GM18909 (cell line): ENCODE measurements at regions not wholly inside any gene's neighbourhood (a gene's known extent, or its start where the extent isn't known, plus 50 kb on each side); places are given as distances from the start of the nearest gene placed in this dataset.

ENCODE experiments used
- ATAC-seq: cut with Tn5 transposase; IDR thresholded peaks from one replicate; pipeline ENCODE4 v1.9.1; 2021; ENCODE audit warnings: mild to moderate bottlenecking; ENCODE audit not compliant: unreplicated experiment, poor library complexity

- no peak for ATAC-seq
These were observed 277.7 kb upstream of the TSHZ3 start for GRCh38 chr19:31626941-31627340.

- ATAC-seq, result no peak
These were observed 278.6 kb upstream of the TSHZ3 start for GRCh38 chr19:31627620-31628365.

- ATAC-seq, result no peak
These were observed 280.5 kb upstream of the TSHZ3 start for GRCh38 chr19:31629579-31630363.

DNA sequence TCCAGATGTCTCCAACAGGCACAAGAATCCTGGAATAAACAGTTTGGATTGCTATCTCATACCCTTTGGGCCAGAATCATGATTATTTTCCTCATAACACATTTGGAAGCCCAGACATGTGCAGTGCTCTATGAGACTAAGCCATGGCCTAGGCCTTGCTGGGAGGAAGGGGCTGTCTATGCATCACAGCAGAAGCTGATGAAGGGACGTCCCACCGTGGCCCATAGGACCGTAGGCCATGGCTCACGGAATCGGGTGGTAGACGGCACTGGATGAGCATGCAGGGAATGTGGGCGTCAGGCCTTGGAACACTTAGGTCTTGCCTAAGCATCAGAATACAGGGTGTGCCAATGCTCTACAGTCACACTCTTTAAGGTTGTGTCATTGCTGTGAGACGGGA lies 283.8 kb upstream of the TSHZ3 start:
- no peak for ATAC-seq

GRCh38 chr19:31639306-31639705 lies 290.1 kb upstream of the TSHZ3 start:
- ATAC-seq, result no peak

DNA sequence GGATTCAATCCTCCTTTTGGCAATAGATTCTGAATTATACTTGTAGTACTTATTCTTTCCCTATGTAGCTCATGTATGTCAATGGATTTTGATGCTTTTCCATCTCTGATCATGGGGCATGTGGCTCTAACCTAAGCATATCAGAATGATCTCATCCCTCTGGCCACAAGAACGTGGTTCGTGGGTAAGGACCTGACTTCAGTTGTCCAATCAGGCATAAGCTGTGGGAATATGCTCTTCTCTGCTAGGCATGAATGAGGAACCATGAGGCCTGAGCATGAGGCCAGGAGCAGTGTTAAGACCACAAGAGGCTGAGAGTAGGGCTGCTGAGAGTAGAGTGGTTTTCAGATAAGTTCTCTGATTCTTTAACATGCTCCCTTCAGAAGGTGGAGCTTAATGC lies 292.4 kb upstream of the TSHZ3 start:
- ATAC-seq, result no peak

DNA sequence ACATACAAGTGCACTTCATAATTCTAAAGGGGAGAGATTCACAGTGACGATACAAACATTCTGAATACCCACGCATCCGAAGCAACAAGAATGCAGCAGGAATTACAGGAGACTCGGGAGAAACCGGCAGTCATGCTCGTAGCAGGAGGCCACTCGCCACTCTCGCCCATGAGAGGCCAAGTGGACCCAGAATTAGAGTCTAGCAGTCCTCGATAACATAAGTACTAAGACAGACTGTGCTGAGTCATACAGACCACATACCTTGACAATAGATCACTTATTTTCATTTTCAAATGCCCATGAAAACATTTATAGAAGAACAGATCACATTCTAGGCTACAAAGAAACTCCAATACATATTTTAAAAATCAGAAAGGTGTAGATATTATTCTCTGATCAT lies 299.1 kb upstream of the TSHZ3 start:
- no peak for ATAC-seq

GRCh38 chr19:31656507-31656906 lies 307.3 kb upstream of the TSHZ3 start:
- no peak for ATAC-seq

DNA sequence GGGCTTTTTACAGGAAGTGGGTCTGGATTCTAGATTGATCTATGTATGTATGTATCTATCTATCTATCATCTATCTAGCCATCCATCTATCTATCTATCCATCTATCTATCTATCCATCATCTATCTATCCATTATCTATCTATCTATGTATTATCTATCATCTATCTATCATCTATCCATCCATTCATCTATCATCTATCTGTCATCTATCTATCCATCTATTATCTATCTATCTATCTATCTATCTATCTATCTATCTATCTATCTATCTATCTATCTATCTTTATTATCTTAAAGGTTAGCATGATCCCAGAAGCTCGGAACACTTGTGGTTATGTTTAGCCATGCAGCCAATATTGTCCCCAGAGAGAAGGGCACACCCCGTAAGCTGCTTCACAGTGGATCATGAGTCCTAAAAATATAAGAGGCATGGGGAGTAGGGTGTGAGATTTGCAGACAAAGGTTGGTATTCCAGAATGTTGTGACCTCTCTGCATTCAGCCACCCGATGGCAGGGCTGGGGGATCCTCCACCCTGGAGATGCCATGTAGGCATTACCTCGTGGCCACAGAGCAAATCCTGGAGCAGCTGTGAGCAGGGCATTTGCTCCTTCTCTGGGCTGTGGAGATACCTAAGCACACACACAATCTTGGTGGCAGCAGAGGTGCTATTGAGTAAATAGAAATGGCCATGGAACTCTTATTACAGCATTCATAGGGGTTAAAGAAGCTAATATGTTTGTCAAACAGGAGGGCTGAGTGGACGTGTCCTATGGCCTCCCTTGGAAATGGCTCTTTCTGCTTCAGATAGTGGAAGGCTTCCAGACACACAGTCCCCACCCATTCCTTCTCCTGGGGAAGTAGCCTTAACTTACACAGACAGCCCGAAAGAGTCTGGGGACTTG lies 310.0 kb upstream of the TSHZ3 start:
- no peak for ATAC-seq

- no peak for ATAC-seq
These were observed 310.6 kb upstream of the TSHZ3 start for GRCh38 chr19:31659897-31660210.

DNA sequence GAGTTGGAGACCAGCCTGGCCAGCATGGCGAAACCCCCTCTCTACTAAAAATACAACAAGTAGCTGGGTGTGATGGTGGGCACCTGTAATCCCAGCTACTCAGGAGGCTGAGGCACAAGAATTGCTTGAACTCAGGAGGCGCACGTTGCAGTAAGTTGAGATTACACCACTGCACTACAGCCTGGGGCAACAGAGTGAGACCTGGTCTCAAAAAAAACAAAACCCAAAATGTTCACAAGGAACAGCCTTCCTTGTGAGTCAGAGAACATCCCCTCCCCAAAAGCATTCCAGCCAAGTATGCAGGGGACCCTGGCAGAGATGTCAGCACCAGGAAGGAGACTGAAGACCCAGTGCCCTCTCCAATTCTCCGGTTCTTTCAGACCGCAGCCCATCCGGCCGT lies 314.9 kb upstream of the TSHZ3 start:
- no peak for ATAC-seq

GRCh38 chr19:31664997-31665396 lies 315.8 kb upstream of the TSHZ3 start:
- ATAC-seq, result no peak

DNA sequence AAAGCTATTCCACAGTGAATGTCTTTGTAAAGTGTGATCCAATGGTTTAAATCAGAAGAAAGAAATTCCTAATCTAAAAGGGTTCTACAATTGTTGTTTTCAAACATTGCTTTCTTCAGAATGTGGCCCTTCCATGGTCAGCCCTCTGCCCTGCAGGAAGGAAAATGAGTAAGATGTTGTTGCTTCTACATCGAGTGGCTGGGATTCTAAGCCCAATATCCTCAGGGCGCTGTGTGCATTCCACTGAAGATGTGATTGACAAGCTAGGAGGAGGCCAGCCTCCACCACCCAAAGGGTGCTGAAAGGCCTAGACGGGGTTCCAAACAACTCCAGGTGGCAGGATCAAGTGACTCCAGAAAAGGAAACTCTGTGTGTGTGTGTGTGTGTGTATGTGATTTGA lies 316.9 kb upstream of the TSHZ3 start:
- no peak for ATAC-seq

DNA sequence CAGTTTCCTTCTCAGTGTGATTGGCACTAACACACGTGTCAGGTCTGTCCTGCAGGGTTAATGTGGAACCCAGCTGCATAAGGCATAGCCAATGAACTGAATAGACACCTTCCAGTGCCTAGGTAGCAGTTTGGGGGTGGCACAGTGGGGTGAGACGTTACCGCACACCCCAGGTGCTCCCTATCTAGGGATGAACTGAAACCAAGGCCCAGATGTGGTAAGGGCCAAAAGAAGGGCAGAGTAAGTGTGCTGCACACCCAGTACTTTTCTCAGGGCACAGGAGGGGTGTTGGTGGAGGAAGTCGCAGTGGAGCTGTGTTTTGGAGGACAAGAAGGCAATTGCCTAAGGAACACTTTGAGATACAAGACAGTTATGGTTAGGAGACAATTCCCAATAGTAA lies 317.9 kb upstream of the TSHZ3 start:
- no peak for ATAC-seq

DNA sequence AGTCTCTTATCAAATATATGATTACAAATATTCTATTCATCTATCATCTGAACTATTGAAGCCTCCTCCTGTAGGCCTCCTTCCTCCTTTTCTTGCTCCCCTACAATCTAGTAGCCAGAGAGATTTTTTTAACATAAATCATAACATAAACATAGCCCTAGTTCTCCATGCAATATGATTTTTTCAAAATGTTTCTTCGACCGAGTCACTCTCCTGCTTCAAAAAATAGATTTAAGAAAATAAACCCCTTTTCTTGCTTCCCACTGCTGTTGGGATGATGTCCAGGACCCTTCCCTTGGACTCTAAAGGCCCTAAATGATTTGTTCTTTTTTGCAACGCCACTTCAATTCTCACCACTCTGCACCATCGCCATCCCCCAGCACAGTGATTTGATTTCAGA lies 319.7 kb upstream of the TSHZ3 start:
- ATAC-seq, result no peak

DNA sequence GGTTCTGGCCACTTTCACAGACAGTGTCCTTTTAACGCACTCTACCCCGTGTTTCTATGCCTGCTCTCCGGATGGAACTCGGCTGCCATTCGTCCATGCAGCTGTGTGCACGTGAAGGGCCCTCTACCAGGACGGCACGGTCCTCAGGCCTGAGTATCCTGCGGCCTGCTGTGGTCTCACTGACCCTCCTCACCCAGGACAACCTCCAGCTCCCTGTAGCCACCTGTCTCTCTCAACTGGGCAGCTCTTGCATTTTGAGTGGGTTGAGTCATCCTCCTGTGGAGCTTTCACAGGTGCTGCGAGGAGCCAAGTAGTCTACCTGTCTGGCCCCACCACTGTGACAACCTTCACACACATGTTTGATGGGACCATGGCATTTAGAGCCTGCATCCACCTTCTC lies 321.7 kb upstream of the TSHZ3 start:
- ATAC-seq, result no peak

DNA sequence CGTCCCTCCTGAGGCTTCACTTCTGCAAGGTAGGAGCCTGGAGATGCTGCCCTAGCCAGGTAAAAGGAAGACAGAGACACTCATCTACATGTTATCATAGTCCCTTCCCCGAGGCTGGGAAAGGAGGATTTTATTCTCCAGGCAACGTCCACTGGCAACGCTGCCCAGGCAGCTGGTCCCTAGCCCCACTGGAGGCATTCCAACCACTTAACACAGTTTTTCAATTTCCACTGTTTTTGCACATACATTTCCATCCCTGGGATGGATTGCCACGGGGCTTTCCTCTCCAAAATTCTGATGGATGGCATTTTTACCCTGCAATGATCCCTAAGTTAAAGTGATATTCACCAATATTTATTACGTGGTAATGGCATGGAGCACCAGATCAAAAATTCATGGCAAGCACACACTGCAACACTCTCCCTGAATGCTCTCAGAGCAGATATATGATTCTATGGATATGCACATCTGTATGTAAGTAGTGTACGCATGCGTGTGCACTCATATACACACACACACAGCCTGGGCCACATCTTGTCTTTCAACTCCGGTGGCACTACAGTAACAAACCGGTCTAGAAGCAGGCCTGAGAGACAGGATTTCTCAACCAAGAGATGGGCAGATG lies 322.3 kb upstream of the TSHZ3 start:
- ATAC-seq, result no peak

GRCh38 chr19:31674503-31675192 lies 325.4 kb upstream of the TSHZ3 start:
- ATAC-seq, result no peak

GRCh38 chr19:31675193-31675913 lies 326.1 kb upstream of the TSHZ3 start:
- ATAC-seq, result no peak
